RPMI8226 (cell line): ENCODE measurements at regions not wholly inside any gene's neighbourhood (a gene's known extent, or its start where the extent isn't known, plus 50 kb on each side); places are given as distances from the start of the nearest gene placed in this dataset.

Experiments
- DNase-seq: peaks from one replicate; pipeline ENCODE4 v3.0.0-alpha.2; 2015

DNA sequence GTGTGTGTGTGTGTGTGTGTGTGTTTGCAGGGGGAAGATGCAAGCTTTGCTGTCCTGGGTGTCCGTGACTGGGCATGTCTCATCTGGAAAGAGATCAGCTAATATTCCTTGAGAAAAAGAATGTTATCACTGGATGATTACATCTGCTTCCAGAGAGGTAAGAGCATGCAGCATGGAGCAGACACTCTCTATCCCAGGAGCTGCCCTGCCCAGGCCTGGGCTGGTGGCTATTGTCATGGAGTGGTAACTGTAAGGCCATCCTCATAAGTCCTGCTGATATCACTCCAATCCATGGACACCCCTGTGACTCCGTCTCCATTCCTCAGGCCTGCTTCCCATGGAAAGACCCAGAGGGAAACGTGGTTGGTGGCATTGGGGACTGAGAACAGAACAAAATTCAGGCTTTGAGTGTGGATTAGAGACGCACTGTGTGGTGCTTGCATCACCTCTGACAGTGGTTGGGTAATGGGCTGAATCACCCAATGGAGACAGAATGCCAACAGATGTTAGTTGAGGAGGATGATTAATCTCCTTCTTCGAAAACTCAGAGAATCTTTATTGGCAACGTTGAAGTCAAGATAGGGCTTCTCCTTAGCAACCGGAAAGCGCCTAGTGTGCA, 52.0 kb upstream of the KCNIP1 start:
- DNase-seq, result no peak

DNA sequence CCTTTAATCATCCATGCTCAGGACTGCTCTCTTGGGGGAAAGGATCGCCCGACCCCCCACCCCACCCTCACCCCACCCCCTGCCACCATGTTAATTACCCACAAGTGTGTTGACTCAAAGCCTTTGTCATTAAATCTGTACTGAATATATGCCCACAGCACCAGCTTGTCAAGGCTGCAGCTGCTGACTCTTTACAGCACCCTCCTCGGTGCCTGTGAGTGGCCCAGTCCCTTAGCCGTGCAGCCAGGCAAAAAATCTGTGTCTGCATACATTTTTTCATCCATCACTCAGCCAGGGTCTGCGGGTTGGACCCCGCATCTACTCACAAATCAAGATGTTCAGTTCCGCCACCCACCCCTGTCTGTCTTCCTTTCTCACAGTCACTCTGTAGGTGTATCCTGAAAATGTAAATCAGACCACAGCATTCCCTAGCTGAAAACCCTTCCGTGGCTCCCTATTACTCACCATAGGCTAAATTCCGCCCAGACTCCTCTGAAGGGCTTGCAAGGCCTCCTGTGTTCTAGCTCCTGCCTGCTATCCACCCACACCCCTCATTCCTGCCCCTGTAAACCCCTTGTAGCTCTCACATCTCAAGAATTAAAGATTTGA, 53.7 kb upstream of the KCNIP1 start:
- DNase-seq, result no peak

GRCh38 chr5:170449232-170449631, 54.6 kb upstream of the KCNIP1 start:
- no peak for DNase-seq

DNA sequence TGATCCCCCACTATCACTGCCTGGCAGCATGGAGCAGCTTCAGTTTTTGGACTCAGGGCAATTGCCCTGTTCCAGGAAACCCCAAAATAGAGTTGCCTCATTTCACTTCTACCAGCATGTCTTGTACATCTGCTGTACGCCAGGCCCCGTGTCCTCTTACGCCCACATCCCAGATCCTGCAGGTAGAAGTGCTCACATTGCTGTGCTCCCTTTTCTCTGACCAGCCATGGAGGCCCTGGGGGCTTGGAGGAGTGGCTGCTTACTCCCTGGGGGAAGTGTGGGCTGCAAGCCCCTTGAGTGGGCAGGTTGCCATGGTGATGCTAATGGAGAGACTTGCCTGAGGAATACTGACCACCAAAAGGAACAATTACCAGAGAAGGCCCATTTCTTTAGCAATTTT, 55.6 kb upstream of the KCNIP1 start:
- no peak for DNase-seq

- DNase-seq, result no peak
Measured at GRCh38 chr5:170446365-170446764, 57.2 kb upstream of the KCNMB1 start.

- DNase-seq, result no peak
Measured at GRCh38 chr5:170445936-170446335, 56.8 kb upstream of the KCNMB1 start.

DNA sequence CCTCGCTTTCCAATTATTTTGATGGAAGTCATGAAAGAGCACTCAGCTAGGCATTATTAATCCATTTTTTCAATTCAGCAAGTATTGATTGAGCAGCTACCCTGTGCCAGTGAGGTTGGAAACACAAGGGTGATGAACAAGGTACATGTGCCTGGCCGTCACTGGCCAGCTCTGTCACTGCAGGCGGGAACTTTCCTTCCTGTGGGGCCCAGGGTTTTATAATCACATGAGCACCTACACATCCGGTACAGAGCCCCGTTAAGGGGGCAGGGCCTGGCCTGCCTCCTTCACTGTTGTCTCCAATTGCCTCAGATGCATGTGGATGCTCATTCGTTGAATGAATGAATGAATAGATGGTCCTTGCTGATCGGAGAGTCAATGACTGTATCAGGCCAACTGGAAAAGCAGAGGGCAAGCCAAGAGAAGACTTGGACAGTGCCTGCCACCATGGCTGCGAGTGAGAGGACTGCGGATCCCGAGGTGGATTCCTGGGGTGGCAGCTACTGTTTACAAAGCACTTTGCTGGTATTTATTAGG, 55.9 kb upstream of the KCNMB1 start:
- no peak for DNase-seq

GRCh38 chr5:170444181-170444580, 55.0 kb upstream of the KCNMB1 start:
- no peak for DNase-seq

DNA sequence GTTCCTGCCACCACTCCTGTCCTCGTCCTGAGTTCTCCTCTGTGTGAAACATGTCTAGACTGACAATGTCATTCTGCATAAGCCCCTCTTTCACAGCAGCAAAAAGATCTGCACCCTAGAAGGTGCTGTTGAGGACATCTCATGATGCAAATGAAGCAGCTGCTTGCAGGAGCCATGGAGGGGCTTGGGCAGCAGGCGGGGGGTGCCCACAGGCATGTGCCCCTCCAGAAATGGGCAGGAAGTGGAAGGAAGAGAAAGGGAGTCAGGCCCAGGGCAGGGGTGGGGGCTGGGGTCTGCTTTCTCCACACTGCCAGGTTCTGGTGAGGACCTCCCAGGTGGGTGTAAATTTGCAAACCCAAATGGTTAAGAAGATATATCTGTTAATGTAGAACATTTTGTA, 54.5 kb upstream of the KCNMB1 start:
- no peak for DNase-seq

- no peak for DNase-seq
Measured at GRCh38 chr5:170442921-170443320, 53.8 kb upstream of the KCNMB1 start.

GRCh38 chr5:170442391-170442790, 53.2 kb upstream of the KCNMB1 start:
- DNase-seq, result no peak

- no peak for DNase-seq
Measured at GRCh38 chr5:170441393-170441784, 52.2 kb upstream of the KCNMB1 start.

DNA sequence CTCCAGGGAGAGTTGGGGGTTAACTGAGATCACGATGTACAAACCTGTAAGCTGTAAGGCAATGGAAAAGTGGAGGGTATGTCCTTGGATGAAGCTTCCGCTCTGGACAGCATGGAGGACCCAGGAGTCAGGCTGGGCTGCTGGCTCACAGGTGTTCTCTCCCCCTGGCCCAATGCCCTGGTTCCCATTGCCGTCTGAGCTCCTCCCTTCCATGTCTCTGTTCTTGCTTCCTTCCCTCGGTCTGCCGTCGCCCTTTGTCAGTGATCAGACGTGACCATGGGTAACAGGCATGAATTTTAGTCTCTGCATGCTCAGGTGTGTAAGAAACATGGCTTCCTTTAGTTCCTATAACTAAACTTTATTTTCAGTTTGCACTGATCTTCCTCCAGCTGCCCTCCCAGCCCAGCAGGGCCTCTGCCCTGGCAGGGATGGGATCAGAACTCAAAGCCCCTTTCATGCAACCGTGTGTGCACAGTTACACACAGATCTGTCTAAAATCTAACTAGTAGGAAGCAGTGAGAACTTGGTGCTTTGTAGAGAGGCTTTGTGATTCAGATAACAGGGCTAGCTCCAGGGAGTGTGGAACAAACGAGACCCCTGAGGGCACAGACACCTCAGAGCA, 51.7 kb upstream of the KCNMB1 start:
- DNase-seq, result no peak

- peak; percentile 20 for DNase-seq
Measured at GRCh38 chr5:170439944-170440269, 50.7 kb upstream of the KCNMB1 start.

- DNase-seq, result no peak
Measured at GRCh38 chr5:170439223-170439943, 50.2 kb upstream of the KCNMB1 start.
